Bone marrow (tissue), 2 donors: ENCODE measurements at regions not wholly inside any gene's neighbourhood (a gene's known extent, or its start where the extent isn't known, plus 50 kb on each side); places are given as distances from the start of the nearest gene placed in this dataset.

Experiments used
- DNase-seq, 2 donors: peaks; one replicate each; lab custom pipeline; 2025; lab: John Stamatoyannopoulos, UW

DNA sequence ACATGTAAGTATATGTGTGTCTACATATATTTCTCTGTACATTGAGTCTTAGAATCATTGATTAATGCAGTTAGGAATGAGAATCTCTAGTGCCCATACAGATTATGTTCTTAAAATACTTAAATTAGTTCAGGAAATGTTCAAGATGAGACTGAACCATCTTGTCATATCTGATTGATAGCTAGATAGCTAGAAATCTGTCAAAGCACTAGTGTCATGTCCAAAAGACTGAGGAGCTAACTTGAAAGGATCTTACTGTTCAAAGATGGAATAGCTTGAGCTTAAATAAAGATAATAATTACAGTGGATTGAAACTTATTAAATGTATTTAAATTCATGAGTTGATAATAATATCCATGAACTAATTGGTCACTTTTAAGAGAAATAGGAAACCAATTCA, 191.7 kb upstream of the TCF21 start:
- no peak for DNase-seq

DNA sequence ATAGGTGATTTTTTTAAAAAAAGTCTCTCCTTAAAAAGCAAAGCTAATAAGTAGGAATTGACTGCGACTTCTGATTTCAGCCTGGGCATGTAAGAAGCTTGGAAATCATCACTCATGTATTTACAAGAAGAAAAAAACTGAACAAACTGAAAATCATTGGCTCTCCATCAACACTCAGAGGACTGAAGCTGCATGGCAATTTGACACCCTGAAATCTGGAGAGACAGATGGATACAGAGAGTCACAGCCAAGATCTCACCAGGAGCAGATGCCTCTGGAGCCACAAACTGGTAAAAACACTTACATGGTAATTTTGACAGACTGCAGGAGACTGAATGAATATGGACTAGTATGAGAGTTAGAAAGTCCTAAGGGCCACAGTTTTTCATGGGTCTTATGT, 191.2 kb upstream of the TCF21 start:
- no peak for DNase-seq

DNA sequence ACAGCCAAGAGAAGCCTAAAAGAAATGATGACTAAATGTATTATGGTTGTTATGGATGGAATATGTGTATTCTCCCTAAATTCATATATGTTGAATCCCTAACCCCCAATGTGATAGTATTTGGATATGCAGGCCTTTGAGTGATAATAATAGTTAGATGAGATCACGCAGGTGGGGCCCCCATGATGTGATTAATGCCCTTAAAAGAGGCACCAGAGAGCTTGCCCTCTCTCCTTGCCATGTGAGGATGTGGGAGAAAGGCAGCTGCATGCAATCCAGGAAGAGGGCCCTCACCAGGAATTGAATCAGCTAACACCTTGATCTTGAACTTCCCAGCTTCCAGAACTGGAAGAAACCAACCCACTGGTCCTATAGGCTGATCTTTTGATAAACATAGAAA, 190.6 kb upstream of the TCF21 start:
- no peak for DNase-seq

DNA sequence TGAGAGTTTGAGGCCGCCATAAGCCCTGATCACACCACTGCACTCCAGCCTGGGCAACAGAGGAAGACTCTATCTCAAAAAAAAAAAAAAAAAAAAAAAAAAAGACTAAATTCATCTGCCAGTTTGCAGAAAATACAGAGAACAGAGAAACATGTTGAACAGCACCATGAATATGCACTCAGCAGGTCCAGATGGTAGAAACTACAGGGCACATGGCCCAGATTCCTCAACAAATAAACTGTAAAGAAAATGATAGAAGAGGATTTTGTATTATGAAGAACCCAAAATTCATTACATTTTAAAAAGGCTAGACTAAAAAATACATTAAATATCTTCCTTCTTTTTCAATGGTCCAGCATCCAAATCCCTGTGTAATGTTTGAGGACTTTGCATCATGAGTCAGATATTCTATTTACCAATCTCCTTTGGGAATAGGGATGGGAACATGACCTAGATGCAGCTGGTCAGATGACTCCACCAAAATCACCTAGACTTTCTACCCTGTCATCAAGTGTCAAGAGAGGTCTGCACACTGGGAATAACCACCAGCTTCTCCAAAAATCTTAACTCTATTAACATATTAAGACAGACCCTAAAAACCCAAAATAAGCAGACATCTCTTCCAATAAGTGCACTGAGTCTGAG, 189.1 kb upstream of the TCF21 start:
- no peak for DNase-seq

DNA sequence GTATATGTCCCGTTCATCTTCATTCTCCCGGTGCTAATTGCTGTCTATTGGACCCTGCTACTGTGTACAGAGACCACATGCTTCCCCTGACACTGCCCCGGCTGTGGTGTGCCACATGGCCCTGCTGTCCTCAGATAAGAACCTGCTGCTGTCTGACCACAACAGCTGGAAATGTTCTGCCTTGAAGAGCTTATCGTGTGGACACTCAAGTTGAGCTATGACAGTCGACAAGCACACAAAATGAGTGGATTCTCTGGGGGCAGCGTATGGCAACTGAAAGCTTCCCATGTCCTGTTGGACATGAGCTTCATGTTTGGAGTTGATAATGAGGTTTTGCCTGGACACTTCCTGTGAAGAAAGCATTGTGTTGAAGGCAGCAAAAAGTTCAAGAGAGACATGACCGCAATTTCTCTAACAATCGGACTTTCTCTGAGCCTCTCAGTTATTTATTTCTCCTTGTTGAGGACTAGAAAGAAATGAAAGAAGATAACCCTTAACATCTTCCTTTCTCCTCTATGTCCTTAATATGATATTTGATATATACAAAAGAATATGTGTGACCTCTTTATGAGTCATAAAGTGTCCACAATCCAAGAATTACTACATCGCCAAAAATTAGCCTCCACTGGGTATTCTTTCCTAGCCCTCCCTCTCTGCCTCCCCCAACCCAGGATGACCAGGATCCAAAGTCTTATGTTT, 187.1 kb upstream of the TCF21 start:
- DNase-seq, result no peak

DNA sequence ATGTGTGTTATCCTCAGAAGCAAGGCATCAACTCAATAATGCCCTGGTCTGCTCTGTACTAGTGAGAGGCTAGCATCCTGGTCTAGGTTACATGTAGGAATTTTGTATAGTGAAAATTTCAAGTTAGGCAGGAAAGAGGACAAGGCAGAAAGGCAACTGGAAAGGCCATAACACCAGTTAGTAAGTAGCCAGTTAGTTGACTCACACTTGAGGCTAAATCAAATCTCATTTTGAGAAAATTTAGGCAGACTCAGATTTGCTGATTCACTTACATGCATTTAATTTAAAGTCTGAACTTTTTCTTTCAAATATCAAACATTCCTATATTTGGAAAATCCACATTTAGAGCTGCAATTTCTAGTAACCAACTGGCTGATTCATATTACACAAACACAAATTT, 184.5 kb upstream of the TCF21 start:
- no peak for DNase-seq

DNA sequence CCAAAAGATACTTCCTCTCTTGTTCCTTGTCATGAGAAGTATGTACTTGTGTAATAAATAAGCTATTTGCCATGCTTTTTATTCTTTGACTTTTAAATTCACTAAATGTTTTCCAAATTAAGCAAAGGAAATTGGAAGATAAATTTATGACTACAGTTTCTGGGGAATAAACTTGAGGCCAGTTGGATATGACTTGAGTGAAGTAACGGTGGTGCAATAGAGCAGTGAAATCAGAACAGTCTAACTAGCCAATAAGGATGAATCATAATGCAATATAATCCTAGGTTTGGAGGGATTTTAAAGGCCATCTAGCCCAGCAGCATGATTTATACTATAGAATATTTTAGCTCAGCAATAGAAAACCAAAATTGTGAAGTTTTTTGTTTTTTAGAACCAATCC, 183.8 kb upstream of the TCF21 start:
- no peak for DNase-seq

DNA sequence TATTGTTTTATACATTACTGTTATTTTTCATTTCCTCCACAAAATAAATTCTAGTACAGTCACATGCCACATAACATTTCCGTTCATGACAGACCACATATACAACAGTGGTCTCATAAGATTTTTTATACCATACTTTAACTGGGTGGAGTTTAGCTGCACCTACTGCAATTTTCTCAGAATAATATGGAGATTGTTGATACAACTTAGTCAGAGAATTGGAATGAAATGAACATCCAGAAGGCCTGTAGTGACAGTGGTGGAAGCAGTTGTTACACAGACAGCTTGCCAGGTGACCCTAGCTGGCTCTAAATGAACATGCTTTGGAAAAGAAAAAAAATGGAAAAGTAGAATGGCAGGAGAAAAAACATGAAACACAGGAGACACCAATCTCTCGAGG, 183.2 kb upstream of the TCF21 start:
- DNase-seq, result no peak

DNA sequence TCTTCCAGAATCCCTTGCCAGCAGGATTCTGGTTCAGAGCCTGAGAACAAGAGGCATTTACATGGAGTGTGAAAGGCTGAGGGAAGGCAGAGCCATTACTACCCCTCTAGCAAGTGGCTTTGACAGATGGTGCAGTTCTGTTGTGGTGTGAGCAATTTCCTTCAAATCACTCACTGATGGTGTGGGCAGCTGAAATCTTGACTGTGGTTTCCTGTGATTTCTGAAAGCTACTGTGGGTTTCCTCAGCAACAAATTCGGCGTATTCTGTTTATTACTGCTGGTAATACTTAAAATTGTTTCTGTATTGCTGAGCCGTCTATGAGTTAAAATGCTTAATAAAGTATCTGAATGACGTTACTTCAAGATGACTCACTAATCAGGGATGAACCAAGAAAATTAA, 181.5 kb upstream of the TCF21 start:
- DNase-seq, result no peak

DNA sequence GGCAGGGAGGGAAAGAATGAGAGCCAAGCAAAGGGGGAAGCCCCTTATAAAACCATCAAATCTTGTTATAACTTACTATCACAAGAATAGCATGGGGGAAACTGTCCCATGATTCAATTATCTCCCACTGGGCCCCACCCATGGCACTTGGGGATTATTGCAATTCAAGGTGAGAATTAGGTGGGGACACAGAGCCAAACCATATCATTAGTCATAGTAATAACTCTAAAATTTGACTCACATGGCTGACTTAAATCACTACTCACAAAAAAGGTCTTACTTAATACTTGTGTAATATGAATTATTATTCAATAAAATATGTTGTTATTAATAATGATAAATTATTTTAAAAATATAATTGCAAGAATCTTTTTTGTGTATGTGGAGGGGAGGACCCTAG, 178.1 kb upstream of the TCF21 start:
- no peak for DNase-seq

DNA sequence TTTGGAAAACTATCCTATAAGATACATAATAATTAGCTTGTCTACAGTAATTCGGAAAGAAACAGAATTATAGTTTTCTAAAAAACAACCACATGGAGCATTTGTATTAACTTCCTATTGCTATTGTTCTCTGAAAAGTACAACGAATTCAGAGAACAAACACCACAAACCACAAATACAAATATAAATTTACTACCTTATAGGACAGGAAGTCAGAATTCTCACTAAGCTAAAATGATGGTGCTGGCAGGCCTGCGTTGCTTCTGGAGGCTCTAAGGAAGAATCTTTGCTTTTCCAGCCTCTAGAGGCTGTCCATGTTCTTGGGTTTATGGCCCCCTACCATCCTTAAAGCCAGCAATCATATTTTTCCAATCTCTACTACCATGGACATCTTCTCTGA, 173.6 kb upstream of the TCF21 start:
- DNase-seq, result no peak

DNA sequence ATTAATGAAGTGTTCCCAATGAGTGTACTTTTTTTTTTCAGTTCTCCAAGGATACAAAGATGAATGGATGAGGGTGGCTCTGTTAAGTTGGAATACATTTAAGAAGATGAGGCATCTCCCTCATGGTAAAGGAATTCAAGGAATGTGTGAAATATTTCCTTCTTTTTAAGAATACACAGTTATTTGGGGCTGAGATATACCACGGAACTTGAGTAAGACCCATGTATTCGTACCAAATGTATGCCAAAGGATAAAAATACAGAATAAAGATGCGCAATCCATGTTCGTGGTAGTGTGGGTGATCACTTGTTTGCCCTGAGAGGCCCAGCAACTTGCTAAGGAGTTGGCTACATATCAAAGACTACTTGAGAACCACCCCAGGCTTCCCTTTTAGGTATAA, 164.2 kb upstream of the TCF21 start:
- DNase-seq, result no peak

DNA sequence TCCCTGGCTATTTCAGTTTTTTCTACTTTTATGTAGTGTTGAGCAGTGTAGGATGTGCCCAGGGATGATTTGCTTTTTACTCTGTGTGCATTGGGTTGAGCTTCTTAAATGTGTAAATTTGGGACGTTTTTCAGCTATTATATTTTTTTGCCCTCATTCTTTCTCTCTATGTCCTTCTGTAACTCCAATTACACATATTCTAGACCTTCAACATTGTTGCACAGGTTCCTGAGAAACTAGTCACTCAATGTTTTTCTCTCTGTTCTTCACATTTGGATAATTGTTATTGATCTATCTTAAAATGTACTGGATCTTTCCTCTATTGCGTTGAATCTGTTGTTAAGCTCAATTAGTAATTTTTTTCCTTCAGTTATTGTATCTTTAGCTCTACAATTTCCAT, 162.7 kb upstream of the TCF21 start:
- no peak for DNase-seq

DNA sequence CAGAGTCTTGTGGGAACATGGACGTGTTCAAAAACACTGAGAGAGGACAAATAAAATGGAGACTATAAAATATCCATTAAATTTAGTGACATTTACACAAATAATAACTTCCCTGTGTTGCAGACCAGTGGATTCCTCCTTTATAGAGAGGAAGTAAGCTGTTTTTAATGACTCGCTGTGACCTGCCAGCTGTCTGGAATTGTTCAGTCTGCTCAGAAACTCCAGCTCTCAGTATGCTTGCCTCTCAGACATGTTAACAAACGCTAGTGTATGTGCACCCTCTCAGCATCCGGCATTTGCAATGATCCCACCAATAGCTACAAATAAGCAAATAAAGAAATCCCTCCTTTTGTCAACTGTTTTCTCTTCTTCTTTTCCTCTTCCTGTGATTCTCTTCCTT, 158.0 kb upstream of the TCF21 start:
- no peak for DNase-seq

DNA sequence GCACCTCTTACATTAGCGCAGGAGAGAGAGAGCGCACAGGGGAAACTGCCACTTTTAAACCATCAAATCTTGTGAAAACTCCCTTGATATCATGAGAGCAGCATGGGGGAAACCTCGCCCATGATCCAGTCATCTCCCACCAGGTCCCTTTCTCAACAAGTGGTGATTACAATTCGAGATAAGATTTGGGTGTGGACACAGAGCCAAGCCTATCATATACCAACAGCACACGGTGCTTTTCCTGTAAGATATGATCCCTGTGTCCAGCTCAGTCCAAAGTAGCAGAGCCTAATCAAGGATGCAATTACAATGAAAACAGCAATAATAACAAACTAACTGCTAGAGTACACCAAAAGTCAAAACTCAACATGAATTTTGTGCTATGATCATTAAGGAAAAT, 148.7 kb upstream of the TCF21 start:
- DNase-seq, result no peak

DNA sequence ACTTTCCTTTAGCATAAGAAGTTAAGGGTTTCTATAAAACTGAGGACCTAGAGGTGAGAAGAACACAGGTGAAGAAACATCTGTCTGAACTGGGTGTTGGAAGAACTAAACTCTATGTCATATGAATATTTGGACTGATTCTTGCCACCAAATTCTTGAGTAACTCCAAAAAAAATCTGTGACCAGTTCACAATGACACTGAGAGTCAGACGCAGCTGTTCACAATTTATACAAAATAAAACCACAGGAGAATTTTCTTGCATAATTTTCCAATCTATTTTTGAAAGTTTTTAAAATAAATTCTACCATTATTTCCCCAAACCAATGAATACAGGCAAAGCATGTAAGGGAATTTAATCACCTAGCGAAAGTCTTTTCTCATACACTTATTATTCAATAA, 148.1 kb upstream of the TCF21 start:
- no peak for DNase-seq

DNA sequence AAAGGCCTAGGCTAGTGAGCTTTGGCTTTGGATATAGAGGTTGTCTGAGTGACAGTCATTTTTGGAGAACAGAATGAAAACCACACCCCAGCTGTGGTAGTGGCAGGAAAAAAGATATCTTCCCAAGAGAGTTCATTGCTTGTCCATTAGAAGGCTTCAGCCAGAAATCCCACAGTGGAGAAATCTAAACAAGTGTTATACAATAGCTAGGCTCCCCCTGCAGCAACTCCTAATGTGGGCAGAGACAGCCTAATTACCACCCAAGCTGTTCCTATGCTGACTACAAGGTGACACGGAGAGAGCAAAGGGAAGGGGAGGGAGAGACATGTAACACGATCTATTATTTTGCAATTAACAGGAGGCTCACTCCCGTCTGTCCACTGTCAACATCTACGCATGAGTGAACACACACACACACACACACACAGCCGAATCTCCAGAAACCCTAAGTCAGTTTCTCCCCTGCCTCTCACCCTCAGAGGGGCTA, 147.5 kb upstream of the TCF21 start:
- DNase-seq, result no peak

DNA sequence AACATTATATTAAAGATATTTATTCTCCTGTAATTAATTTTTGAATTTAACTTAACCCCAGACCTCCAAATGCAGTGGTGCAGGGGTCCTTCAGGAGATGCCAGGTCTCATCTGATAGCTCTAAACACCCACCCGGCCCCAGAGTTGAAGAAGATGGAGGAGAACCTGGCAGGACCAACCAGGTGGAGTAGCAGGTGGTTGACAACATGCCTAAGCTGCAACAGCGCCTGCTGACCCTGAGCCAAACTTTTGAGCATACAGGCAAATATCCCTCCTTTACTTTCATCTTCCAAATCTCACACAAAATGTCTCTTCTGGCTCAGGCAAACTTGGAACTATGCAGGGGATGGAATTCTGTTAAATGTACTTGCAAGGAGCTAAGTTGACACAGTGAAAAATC, 145.3 kb upstream of the TCF21 start:
- DNase-seq, result no peak

DNA sequence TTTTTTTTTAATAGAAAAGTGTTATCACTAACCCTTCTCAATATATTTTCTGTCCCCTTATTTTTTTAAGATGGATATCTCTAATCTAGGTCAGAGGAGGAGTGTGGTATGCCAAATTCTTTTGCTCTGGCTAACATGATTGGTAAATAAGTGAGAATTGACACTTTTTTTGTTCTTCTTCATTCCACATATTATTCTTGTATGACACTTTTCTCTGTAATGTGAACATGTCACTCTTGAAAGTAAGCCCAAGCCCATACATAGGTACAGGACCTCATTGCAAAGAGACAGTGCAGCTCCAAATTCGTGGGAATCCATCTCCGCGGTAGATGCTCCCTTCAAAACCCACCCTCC, 142.5 kb upstream of the TCF21 start:
- DNase-seq, result no peak

DNA sequence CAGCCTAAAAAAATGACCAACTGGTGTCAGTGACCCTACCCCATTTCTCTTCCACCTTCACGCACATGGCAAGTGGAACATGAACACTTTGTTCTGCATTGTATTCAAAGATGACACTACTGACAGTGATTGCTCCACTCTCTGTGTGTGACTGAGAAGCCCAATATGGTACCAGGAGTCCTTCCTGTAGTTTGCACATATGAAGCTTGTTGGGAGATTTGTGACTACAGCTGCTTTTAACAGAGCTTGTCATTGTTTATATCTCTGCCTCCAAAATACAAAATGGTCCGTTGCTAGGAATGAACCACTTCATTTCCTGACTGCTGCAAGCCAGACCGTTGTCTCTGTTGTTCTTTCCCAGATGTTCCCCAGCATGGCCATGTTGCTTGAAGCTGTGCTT, 140.3 kb upstream of the TCF21 start:
- DNase-seq, result no peak

DNA sequence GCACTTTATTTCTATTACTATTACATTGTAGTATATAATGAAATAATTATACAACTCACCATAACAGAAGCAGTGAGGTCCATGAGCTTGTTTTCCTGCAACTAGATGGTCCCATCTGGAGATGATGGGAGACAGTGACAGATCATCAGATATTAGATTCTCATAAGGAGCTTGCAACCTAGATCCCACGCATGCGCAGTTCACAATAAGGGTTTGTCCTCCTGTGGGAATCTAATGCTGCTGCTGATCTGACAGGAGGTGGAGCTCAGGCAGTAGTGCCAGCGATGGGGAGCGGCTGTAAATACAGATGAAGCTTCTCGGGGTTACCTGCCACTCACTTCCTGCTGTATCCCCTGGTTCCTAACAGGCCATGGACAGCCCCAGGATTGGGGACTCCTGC, 139.5 kb upstream of the TCF21 start:
- no peak for DNase-seq

DNA sequence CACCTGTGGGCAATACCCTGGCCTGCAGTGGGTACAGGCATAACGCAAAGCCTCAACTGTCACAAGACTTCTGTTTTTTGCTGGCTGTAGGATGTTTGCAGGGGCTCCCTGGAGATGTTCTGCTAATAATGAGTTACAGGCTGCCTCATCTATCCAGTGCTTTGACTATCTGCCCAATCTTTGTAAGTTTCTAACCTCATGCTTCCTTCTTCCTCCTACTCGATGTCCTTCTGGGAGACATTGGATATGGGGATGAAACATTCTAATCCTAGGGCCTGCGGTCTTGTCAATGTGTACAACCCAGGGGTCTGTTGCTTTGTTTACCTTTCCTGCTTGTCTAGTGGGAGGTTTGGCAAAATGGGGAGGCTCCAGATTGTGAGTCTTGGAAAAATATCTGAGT, 136.8 kb upstream of the TCF21 start:
- no peak for DNase-seq

DNA sequence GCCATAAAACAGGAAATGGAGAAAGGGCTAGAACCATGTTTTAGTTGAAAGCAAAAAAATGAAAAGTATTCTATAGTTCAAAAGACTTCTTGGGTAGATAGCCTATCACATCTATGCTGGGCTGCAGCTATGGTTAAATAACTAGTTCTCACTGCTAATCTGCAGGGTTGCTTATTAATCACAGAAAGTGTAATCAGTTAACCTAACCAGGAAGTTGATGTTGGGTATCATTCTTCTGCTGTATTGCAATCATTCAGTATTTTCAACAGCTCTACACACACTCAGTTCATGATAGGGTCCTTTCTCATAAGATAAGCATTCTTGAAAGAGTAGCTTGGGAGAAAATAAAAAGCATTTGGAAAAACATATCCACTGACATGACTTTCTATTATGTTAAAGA, 135.2 kb upstream of the TCF21 start:
- no peak for DNase-seq

DNA sequence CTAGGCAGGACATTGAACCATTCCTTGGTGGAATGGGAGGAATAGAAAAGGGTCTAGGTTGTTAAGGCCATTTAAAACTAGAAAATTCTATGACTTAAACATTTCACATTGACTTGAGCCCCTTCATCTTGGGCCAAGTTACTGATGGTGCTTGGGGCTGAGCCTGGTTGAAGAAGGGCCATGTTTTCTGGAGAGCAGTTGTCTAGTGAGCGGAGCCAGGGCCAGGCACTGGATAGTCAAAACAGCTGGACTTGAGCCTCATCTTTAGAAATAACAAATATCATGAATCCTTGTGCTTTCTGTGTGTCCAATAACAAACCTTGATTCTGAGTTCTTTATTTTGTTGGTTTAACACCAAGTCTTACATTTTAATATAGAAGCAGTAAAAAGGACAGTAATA, 134.6 kb upstream of the TCF21 start:
- no peak for DNase-seq
